ENCODE measurements at regions not wholly inside any gene's neighbourhood (a gene's known extent, or its start where the extent isn't known, plus 50 kb on each side); places are given as distances from the start of the nearest gene placed in this dataset.

GRCh38 chr1:200478239-200478623 is 68.4 kb upstream of the ZNF281 start:
- Histone ChIP-seq H3K27ac (no peak overlapping the region), H3K36me3 (no peaks in the 10 kb centered on the region), H3K9me3 (no peaks in the 10 kb centered on the region), H3K4me1 (peaks cover 0 to 4% (median 0%) of the 10 kb centered on the region in 6 donors), H3K27me3 (replicated peaks in 1 of 7) (peaks cover 0 to 3% (median 0%) of the 10 kb centered on the region in 7 donors), H3K4me3 (no peak overlapping the region)
- TF ChIP-seq POLR2AphosphoS5 (IDR thresholded peaks at IDR 0.05) (no peak), CTCF (IDR thresholded peaks at IDR 0.05 in 8 of 11, conservative IDR thresholded peaks at IDR 0.05 in 3 of 11) (no peak), POLR2A (IDR thresholded peaks at IDR 0.05) (no peak)
- no peak for DNase-seq
- 92 to 99% (median 97%) methylated on average over 4 of the region's 4 CpGs for WGBS, 5 donors
- intact Hi-C loops (cut with DNase I; ENCODE audit: low total_unique reads), result no loop called here

- H3K27ac ChIP-seq, result no peak overlapping the region
Observed at GRCh38 chr1:200474633-200475032, 64.8 kb upstream of the ZNF281 start.

GRCh38 chr1:200473698-200474371 is 64.0 kb upstream of the ZNF281 start:
- H3K27me3 ChIP-seq (replicated peaks in 1 of 7), result peaks cover 0 to 3% (median 0%) of the 10 kb centered on the region in 7 donors
- no peak for DNase-seq
- no peaks in the 10 kb centered on the region for H3K36me3 ChIP-seq
- H3K4me3 ChIP-seq, result peak overlapping the region in 1 of 8 donors; percentile 15
- TF ChIP-seq CTCF (IDR thresholded peaks at IDR 0.05 in 8 of 11, conservative IDR thresholded peaks at IDR 0.05 in 3 of 11) (no peak), POLR2AphosphoS5 (IDR thresholded peaks at IDR 0.05) (no peak), POLR2A (IDR thresholded peaks at IDR 0.05) (no peak)
- WGBS, 5 donors, result 41 to 59% (median 56%) methylated on average over 12 of the region's 12 CpGs
- no peaks in the 10 kb centered on the region for H3K9me3 ChIP-seq
- no peak overlapping the region for H3K27ac ChIP-seq
- intact Hi-C loops (cut with DNase I; ENCODE audit: low total_unique reads), result no loop called here
- peaks cover 0 to 5% (median 0%) of the 10 kb centered on the region in 6 donors for H3K4me1 ChIP-seq

More at GRCh38 chr1:200474633-200475032, 64.8 kb upstream of the ZNF281 start:
- 80 to 87% (median 83%) methylated on average over 3 of the region's 3 CpGs for WGBS, 5 donors
- peaks cover 0 to 5% (median 0%) of the 10 kb centered on the region in 6 donors for H3K4me1 ChIP-seq
- H3K9me3 ChIP-seq, result no peaks in the 10 kb centered on the region
- no peak overlapping the region for H3K4me3 ChIP-seq
- intact Hi-C loops (cut with DNase I; ENCODE audit: low total_unique reads), result no loop called here
- DNase-seq, result no peak
- peaks cover 0 to 3% (median 0%) of the 10 kb centered on the region in 7 donors for H3K27me3 ChIP-seq (replicated peaks in 1 of 7)
- H3K36me3 ChIP-seq, result no peaks in the 10 kb centered on the region
- TF ChIP-seq POLR2AphosphoS5 (IDR thresholded peaks at IDR 0.05), result no peak
- TF ChIP-seq POLR2A (IDR thresholded peaks at IDR 0.05), result no peak
- no peak for TF ChIP-seq CTCF (IDR thresholded peaks at IDR 0.05 in 8 of 11, conservative IDR thresholded peaks at IDR 0.05 in 3 of 11)

GRCh38 chr1:200471739-200472138 is 61.9 kb upstream of the ZNF281 start:
- Histone ChIP-seq H3K9me3 (no peaks in the 10 kb centered on the region), H3K36me3 (no peaks in the 10 kb centered on the region), H3K4me1 (peaks cover 0 to 5% (median 0%) of the 10 kb centered on the region in 6 donors), H3K27me3 (replicated peaks in 1 of 7) (peaks cover 0 to 3% (median 0%) of the 10 kb centered on the region in 7 donors), H3K4me3 (no peak overlapping the region), H3K27ac (no peak overlapping the region)
- WGBS, 5 donors, result 65 to 78% (median 71%) methylated on average over 2 of the region's 2 CpGs
- TF ChIP-seq POLR2A (IDR thresholded peaks at IDR 0.05), result no peak
- intact Hi-C loops (cut with DNase I; ENCODE audit: low total_unique reads), result no loop called here
- no peak for DNase-seq

Data from spleen (tissue), 11 donors.